ENCODE measurements at regions not wholly inside any gene's neighbourhood (a gene's known extent, or its start where the extent isn't known, plus 50 kb on each side); places are given as distances from the start of the nearest gene placed in this dataset.

DNA sequence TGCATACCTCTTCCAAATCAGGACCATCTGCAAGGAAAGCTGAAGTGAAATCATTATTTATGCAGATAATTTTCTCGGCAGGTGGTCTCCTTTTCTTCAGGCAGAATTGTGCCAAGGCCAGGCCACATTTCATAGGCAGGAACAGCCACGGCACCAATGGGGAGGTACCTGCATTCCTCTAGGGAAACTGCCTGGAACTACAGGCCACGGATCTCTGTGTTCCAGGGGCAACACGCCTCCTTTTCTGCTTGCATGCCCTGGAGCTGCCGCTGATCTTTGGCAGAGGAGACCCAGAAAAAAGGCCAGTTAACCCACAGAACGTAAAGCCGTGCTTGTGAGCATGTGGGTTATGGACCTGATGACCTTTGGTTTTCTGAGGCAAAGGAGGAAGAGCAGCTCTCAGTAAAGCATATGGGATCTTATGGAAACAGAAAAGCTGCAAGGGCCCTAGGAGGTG is 111.2 kb upstream of the KIAA1217 start:
- RAD21 ChIA-PET (ENCODE audit: unreplicated experiment) = no interaction called here
- H3K27ac ChIP-seq (ENCODE audit: control insufficient read depth, insufficient read depth) = no peak overlapping the region
- H3K79me2 ChIP-seq (ENCODE audit: control insufficient read depth, insufficient read depth, low read length) = no peaks in the 10 kb centered on the region
- FAIRE-seq = no peak
- H3K4me1 ChIP-seq (ENCODE audit: control insufficient read depth, insufficient read depth, low read length) = no peaks in the 10 kb centered on the region
- no peaks in the 10 kb centered on the region for H4K20me1 ChIP-seq (ENCODE audit: control insufficient read depth, insufficient read depth)
- no peak overlapping the region for H3K4me2 ChIP-seq (ENCODE audit: control insufficient read depth, insufficient read depth)
- no peaks in the 10 kb centered on the region for H3K27me3 ChIP-seq (replicated peaks in 1 of 2; ENCODE audit: control insufficient read depth in 2 of 2, insufficient read depth in 2 of 2, low read length in 1 of 2)
- POLR2A ChIA-PET = no interaction called here
- SMC1A ChIA-PET (ENCODE audit: uncharacterized antibody, unreplicated experiment) = no interaction called here
- H3K9me3 ChIP-seq (replicated peaks; ENCODE audit: control insufficient read depth, insufficient read depth, low read length) = no peaks in the 10 kb centered on the region
- TF ChIP-seq HDAC2 (IDR thresholded peaks at IDR 0.05) = no peak
- no peak for TF ChIP-seq TCF3 (IDR thresholded peaks at IDR 0.05; ENCODE audit: borderline replicate concordance, insufficient read depth, low read depth, low read length)
- no peak for TF ChIP-seq SMAD5 (IDR thresholded peaks at IDR 0.05; ENCODE audit: low read depth)
- TF ChIP-seq HCFC1 (IDR thresholded peaks at IDR 0.05; ENCODE audit: low read length) = no peak
- TF ChIP-seq MXI1 (IDR thresholded peaks at IDR 0.05; ENCODE audit: low read depth, low read length) = no peak
- TF ChIP-seq MTA3 (IDR thresholded peaks at IDR 0.05; ENCODE audit: borderline replicate concordance, low read length) = no peak
- no peak for TF ChIP-seq POU2F2 (IDR thresholded peaks at IDR 0.05; ENCODE audit: borderline replicate concordance, low read depth, low read length)
- no peak for TF ChIP-seq SRF (IDR thresholded peaks at IDR 0.05; ENCODE audit: low read depth in 2 of 2, low read length in 2 of 2)
- no peak for TF ChIP-seq SP1 (IDR thresholded peaks at IDR 0.05; ENCODE audit: low read depth, low read length)
- no peak for TF ChIP-seq RAD51 (IDR thresholded peaks at IDR 0.05)
- H2AFZ ChIP-seq (ENCODE audit: control insufficient read depth, low read depth, low read length) = no peak overlapping the region
- no peaks in the 10 kb centered on the region for H3K36me3 ChIP-seq (ENCODE audit: control insufficient read depth in 2 of 2, insufficient read depth in 2 of 2, low read length in 1 of 2)
- no peak for ATAC-seq
- DNase-seq (ENCODE audit: low read depth, low spot score) = no peak
- H3K9ac ChIP-seq (ENCODE audit: control insufficient read depth, insufficient read depth, low read length) = no peak overlapping the region
- in situ Hi-C loops (cut with MboI) (no loop called here), intact Hi-C loops (cut with micrococcal nuclease; ENCODE audit: unreplicated experiment) (no loop called here)
- H3K4me3 ChIP-seq = no peak overlapping the region
- CTCF ChIA-PET = interaction anchor here (0.6 to 0.9 kb wide), 2 partner anchors 25 to 29 kb away, joined by 3 to 4 read pairs; no protein-coding TSS in a partner anchor
- no TSS peak for BruUV-seq (replicated peaks)
- 24% methylated on average over 7 of the region's 7 CpGs for WGBS (ENCODE audit: insufficient coverage, insufficient replicate concordance, low lambda C conversion rate, missing lambda C conversion rate)

DNA sequence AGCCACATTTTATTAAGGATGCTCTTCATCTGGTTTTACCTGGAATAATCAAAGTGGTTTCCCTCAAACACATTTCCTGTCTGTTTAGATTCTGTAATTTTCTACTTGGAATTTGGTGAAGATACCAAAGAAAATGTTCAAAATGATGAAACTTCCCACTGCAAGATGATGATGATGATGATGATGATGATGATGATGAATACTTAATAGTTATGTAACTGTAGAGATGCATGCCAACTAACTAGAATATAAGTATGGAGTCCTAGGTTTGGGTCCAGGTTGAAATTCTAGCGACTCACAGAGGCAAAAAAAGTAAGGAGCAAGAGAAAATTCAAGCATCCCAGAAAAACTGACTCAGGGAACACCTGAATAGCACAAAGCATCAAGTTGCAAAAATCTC is 104.0 kb upstream of the KIAA1217 start:
- RAD21 ChIA-PET (ENCODE audit: unreplicated experiment) = no interaction called here
- POLR2A ChIA-PET = no interaction called here
- WGBS (ENCODE audit: insufficient coverage, insufficient replicate concordance, low lambda C conversion rate, missing lambda C conversion rate) = 0% methylated on average over 1 of the region's 1 CpG
- FAIRE-seq (no peak), DNase-seq (ENCODE audit: low read depth, low spot score) (no peak), ATAC-seq (no peak)
- in situ Hi-C loops (cut with MboI) = no loop called here
- Histone ChIP-seq H3K4me3 (no peak overlapping the region), H3K79me2 (ENCODE audit: control insufficient read depth, insufficient read depth, low read length) (no peaks in the 10 kb centered on the region), H4K20me1 (ENCODE audit: control insufficient read depth, insufficient read depth) (no peaks in the 10 kb centered on the region), H3K36me3 (ENCODE audit: control insufficient read depth in 2 of 2, insufficient read depth in 2 of 2, low read length in 1 of 2) (no peaks in the 10 kb centered on the region), H3K9ac (ENCODE audit: control insufficient read depth, insufficient read depth, low read length) (no peak overlapping the region), H3K4me1 (ENCODE audit: control insufficient read depth, insufficient read depth, low read length) (no peaks in the 10 kb centered on the region), H3K27me3 (replicated peaks in 1 of 2; ENCODE audit: control insufficient read depth in 2 of 2, insufficient read depth in 2 of 2, low read length in 1 of 2) (no peaks in the 10 kb centered on the region), H3K4me2 (ENCODE audit: control insufficient read depth, insufficient read depth) (no peak overlapping the region), H2AFZ (ENCODE audit: control insufficient read depth, low read depth, low read length) (no peak overlapping the region), H3K27ac (ENCODE audit: control insufficient read depth, insufficient read depth) (no peak overlapping the region), H3K9me3 (replicated peaks; ENCODE audit: control insufficient read depth, insufficient read depth, low read length) (no peaks in the 10 kb centered on the region)
- no TSS peak for BruUV-seq (replicated peaks)
- CTCF ChIA-PET = no interaction called here
- SMC1A ChIA-PET (ENCODE audit: uncharacterized antibody, unreplicated experiment) = no interaction called here
- intact Hi-C loops (cut with micrococcal nuclease; ENCODE audit: unreplicated experiment) = no loop called here
- TF ChIP-seq ZBTB4 (CRISPR knock-in tag; IDR thresholded peaks at IDR 0.05) (no peak), ZNF687 (IDR thresholded peaks at IDR 0.05) (no peak)
- TF ChIP-seq, protein P1, sequence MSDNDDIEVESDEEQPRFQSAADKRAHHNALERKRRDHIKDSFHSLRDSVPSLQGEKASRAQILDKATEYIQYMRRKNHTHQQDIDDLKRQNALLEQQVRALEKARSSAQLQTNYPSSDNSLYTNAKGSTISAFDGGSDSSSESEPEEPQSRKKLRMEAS (IDR thresholded peaks at IDR 0.05; ENCODE audit: low read depth, low read length) = no peak

Data from GM12878 (cell line).